ENCODE measurements at regions not wholly inside any gene's neighbourhood (a gene's known extent, or its start where the extent isn't known, plus 50 kb on each side); places are given as distances from the start of the nearest gene placed in this dataset.

GRCh38 chr2:240246173-240246820 lies 105.8 kb upstream of the OTOS start:
- H3K4me3 ChIP-seq (ENCODE audit: insufficient read depth, low read depth, low read length), result no peak overlapping the region
- H3K4me1 Mint-ChIP-seq (ENCODE audit: low read depth, unreplicated experiment), result peaks cover 13% of the 10 kb centered on the region
- no peak overlapping the region for H2AFZ ChIP-seq (ENCODE audit: low read depth, low read length)
- no peaks in the 10 kb centered on the region for H3K27me3 ChIP-seq (ENCODE audit: insufficient read depth, low read length)
- TF ChIP-seq EZH2 (IDR thresholded peaks at IDR 0.05; ENCODE audit: insufficient read depth, low read length) (no peak), CTCF (IDR thresholded peaks at IDR 0.05; ENCODE audit: insufficient read depth, low read depth, low read length) (no peak)
- H3K9me3 Mint-ChIP-seq (ENCODE audit: unreplicated experiment), result peaks cover 3% of the 10 kb centered on the region
- no peaks in the 10 kb centered on the region for H3K79me2 ChIP-seq (ENCODE audit: insufficient read depth, low read length)
- H3K9me3 ChIP-seq (ENCODE audit: insufficient read depth, low read depth, low read length), result no peaks in the 10 kb centered on the region
- no peak for FAIRE-seq
- no peak overlapping the region for H3K4me3 Mint-ChIP-seq (ENCODE audit: unreplicated experiment)
- H3K4me2 ChIP-seq (ENCODE audit: low read length), result no peak overlapping the region
- peaks cover 2% of the 10 kb centered on the region for H3K36me3 Mint-ChIP-seq (ENCODE audit: low read depth, unreplicated experiment)
- H3K27ac Mint-ChIP-seq (ENCODE audit: unreplicated experiment), result no peak overlapping the region
- no peaks in the 10 kb centered on the region for H4K20me1 ChIP-seq (ENCODE audit: insufficient read depth, low read length)
- peaks cover 6% of the 10 kb centered on the region for H3K27me3 Mint-ChIP-seq (ENCODE audit: low read depth, unreplicated experiment)
- H3K4me1 ChIP-seq (ENCODE audit: insufficient read depth, low read length), result peaks cover 13% of the 10 kb centered on the region
- DNase-seq (ENCODE audit: low read depth), result no peak
- H3K36me3 ChIP-seq (ENCODE audit: insufficient read depth, low read length), result no peaks in the 10 kb centered on the region
- H3K27ac ChIP-seq (ENCODE audit: low read depth, low read length), result no peak overlapping the region
- no peak overlapping the region for H3K9ac ChIP-seq (ENCODE audit: low read length)

GRCh38 chr2:240247241-240247867 lies 106.9 kb upstream of the OTOS start:
- no peak for DNase-seq (ENCODE audit: low read depth)
- H2AFZ ChIP-seq (ENCODE audit: low read depth, low read length), result no peak overlapping the region
- H3K27me3 ChIP-seq (ENCODE audit: insufficient read depth, low read length), result no peaks in the 10 kb centered on the region
- H3K27me3 Mint-ChIP-seq (ENCODE audit: low read depth, unreplicated experiment), result peaks cover 6% of the 10 kb centered on the region
- H3K36me3 ChIP-seq (ENCODE audit: insufficient read depth, low read length), result no peaks in the 10 kb centered on the region
- no peak overlapping the region for H3K4me3 ChIP-seq (ENCODE audit: insufficient read depth, low read depth, low read length)
- no peak overlapping the region for H3K9ac ChIP-seq (ENCODE audit: low read length)
- peaks cover 20% of the 10 kb centered on the region for H3K4me1 ChIP-seq (ENCODE audit: insufficient read depth, low read length)
- no peak overlapping the region for H3K4me2 ChIP-seq (ENCODE audit: low read length)
- TF ChIP-seq EZH2 (IDR thresholded peaks at IDR 0.05; ENCODE audit: insufficient read depth, low read length) (no peak), CTCF (IDR thresholded peaks at IDR 0.05; ENCODE audit: insufficient read depth, low read depth, low read length) (no peak)
- peaks cover 13% of the 10 kb centered on the region for H3K4me1 Mint-ChIP-seq (ENCODE audit: low read depth, unreplicated experiment)
- no peak for FAIRE-seq
- H3K27ac ChIP-seq (ENCODE audit: low read depth, low read length), result no peak overlapping the region
- no peaks in the 10 kb centered on the region for H3K79me2 ChIP-seq (ENCODE audit: insufficient read depth, low read length)
- H3K4me3 Mint-ChIP-seq (ENCODE audit: unreplicated experiment), result no peak overlapping the region
- peaks cover 2% of the 10 kb centered on the region for H3K36me3 Mint-ChIP-seq (ENCODE audit: low read depth, unreplicated experiment)
- no peak overlapping the region for H3K27ac Mint-ChIP-seq (ENCODE audit: unreplicated experiment)
- H4K20me1 ChIP-seq (ENCODE audit: insufficient read depth, low read length), result no peaks in the 10 kb centered on the region
- peaks cover 3% of the 10 kb centered on the region for H3K9me3 Mint-ChIP-seq (ENCODE audit: unreplicated experiment)
- no peaks in the 10 kb centered on the region for H3K9me3 ChIP-seq (ENCODE audit: insufficient read depth, low read depth, low read length)

Measured in astrocyte (in vitro differentiated cells and primary cell).